ENCODE measurements at regions not wholly inside any gene's neighbourhood (a gene's known extent, or its start where the extent isn't known, plus 50 kb on each side); places are given as distances from the start of the nearest gene placed in this dataset.

DNA sequence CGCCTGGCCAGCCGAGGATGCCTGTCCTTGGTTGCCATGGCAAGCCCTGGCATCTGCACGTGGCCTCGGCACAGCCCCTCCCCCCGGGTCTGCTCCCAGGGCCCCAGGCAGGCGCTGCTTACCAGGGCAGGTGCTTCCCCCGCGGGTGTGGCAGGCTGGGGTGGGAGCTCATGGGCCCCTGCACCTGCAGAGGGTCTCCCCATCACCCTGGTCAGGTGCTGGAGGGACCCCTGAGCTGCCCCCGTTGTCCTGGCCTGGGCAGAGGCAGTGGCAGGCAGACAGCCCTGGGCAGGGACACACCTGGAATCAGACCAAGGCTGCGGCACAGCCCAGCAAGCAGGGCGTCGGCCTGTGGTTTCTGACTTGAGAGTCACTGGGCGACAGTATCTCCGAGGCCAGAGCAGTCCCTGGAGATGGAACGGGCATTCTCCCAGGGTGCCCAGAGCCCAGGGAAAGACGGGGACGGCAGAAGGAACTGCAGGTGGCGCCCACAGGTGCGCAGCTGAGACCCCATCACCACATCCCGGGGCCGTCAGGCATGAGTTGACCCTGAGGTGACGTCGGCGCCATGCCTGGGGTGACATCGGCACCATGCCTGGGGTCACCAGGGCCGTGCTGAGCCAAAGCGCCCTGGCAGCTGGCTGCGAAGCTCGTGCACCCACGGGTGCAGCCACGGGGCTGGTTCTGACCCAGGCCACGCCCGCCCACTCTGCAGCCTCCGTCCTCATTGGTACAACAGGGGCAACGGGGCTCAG, 56.1 kb upstream of the FBRSL1 start:
- no peak for DNase-seq (ENCODE audit: low read depth)
- TF ChIP-seq, protein P1, sequence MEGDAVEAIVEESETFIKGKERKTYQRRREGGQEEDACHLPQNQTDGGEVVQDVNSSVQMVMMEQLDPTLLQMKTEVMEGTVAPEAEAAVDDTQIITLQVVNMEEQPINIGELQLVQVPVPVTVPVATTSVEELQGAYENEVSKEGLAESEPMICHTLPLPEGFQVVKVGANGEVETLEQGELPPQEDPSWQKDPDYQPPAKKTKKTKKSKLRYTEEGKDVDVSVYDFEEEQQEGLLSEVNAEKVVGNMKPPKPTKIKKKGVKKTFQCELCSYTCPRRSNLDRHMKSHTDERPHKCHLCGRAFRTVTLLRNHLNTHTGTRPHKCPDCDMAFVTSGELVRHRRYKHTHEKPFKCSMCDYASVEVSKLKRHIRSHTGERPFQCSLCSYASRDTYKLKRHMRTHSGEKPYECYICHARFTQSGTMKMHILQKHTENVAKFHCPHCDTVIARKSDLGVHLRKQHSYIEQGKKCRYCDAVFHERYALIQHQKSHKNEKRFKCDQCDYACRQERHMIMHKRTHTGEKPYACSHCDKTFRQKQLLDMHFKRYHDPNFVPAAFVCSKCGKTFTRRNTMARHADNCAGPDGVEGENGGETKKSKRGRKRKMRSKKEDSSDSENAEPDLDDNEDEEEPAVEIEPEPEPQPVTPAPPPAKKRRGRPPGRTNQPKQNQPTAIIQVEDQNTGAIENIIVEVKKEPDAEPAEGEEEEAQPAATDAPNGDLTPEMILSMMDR (IDR thresholded peaks at IDR 0.05; ENCODE audit: control insufficient read depth, extremely low read depth, insufficient read depth), result no peak
- H3K4me3 ChIP-seq (ENCODE audit: low read depth, low read length), result no peak overlapping the region

DNA sequence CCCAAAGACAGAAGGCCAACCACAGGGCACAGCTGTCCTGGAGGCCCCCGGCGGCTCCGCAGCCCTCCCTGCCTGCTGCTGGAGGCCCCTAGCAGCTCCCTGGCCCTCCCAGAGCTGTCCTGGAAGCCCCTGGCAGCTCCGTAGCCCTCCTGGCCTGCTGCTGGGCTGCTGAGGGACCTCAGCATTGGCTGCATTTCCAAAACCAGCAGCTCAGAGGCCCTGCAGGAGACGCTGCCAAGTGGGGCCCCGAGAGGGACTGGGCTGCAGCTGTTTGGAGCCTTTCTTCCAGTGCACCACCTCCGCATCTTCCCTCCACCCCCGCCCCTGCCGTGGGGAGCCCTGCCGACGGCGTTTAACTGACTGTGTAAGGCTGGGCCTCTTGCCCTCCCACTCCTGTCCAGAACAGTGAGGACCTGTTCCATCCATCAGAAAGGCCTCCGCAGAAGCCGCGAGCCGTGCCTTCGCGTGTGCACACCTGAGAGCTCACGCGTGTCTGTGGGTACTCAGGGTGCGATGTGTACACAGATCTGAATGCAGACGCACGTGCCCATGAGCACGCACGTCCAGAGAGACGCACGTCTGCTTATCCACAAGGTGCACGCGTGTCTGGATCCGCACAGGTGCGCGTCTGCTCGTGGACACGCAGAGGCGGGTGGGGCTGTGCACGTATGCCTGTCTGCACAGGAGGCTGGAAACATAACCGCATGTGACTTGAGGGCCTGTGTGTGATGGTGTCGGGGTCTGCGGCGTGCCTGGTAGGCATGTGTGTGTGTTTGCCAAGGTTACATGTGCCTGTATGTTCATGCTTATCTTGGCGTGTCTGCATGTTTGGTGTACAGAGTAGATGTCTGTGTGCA, 57.0 kb upstream of the FBRSL1 start:
- TF ChIP-seq, protein P1 (IDR thresholded peaks at IDR 0.05; ENCODE audit: control insufficient read depth, extremely low read depth, insufficient read depth), result no peak
- DNase-seq (ENCODE audit: low read depth), result no peak
- H3K4me3 ChIP-seq (ENCODE audit: low read depth, low read length), result no peak overlapping the region

DNA sequence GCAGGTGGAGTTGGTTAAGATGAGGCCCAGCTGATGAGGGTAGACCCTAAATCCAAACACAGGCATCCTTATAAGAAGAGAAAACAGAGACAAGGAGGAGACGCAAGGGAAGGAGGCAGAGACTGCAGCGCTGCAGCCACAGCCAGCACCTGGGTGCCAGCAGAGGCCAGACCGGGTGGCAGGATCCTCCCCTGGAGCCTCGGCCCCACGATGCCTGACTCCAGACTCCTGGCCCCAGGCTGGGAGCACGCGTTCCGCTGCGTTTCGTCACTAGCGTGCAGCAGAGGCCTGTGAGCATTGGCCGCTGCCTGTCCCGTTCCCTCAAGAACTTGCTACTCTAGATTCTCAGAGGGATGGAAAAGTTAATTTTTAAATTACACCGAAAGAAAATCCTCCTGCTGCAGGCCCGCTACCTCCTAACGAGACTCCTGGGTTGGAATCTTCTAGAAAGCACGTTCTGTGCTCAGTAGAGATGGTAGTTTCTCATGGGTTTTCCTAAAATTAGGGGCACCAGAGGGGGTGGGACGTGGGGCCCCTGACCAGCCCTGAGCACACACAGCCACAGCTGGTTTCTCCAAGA, 57.7 kb upstream of the FBRSL1 start:
- TF ChIP-seq, protein P1 (IDR thresholded peaks at IDR 0.05; ENCODE audit: control insufficient read depth, extremely low read depth, insufficient read depth), result no peak
- H3K4me3 ChIP-seq (ENCODE audit: low read depth, low read length), result no peak overlapping the region

DNA sequence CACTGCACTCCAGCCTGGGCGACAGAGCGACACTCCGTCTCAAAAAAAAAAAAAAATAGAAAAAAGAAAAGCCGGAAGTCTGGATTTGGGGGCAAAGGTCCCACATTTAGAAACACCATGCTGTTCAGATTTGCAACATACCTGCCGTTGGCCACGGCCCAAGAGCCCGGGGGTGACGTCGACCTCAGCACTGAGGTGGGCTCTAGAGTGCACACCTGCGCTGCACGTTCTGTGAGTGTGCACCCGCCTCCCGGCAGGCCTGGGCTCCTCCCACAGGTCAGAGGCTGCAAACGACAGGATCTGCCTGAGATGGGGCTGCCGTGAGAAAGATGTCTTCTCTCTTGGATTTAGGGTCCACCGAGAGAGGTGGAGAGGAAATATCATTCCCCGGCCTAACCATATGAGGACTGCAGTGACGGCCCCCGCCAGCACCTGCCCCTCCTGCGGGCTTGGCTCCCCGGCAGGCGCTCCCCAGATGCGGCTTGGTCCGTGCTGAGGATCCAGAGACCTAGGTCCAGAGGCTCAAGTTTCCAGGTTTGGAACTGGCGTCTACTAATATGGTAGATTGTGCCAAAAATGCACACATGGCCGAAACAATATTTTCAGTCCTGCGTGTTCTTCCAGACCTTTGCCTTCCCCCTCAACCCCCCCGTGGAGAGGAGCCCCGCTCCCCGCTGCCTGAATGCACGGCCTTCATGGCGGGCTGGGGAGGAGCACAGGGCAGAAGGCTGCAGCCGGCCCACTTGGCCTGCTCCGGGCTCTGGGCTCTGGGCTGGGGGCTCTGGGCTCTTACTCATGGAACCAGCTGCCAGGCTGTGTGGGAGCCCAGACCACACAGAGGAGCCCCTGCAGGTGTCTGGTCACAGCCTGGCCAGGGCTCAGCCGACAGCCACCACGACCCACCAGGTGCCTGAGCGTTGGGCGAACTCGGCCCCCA, 58.8 kb upstream of the FBRSL1 start:
- DNase-seq (ENCODE audit: low read depth), result no peak
- no peak overlapping the region for H3K4me3 ChIP-seq (ENCODE audit: low read depth, low read length)
- TF ChIP-seq, protein P1 (IDR thresholded peaks at IDR 0.05; ENCODE audit: control insufficient read depth, extremely low read depth, insufficient read depth), result no peak

More for the DNA sequence above, 57.7 kb upstream of the FBRSL1 start:
- no peak for DNase-seq (ENCODE audit: low read depth)

DNA sequence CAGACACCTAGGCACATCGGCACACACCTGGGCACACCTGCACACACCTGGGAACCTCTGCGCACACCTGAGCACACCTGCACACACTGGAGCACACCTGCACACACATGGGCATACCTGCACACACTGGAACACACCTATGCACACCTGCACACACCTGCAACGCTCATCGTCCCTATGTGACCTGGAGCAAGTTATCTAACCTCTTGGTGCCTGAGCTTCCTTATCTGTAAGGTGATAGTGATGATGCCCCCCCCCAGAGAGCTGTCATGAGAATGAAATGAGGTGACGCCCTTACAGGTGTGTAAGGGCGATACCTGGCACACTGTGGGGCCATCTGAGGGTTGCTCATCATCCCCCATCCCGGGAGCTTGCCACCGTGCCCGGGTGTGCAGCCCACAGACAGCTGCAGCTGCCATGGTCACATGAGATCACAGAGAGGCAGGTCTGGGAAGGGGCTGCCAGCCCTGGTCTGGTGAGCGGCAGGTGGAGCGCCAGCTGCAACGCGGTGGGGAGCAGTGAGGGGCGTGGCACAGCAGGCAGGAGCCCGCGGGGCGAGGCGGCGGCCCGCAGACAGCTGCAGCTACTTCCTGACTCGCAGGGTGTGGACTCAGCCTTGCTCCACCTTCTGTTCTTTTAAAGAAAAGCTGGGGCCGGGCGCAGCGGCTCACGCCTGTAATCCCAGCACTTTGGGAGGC, 59.9 kb upstream of the FBRSL1 start:
- TF ChIP-seq, protein P1 (IDR thresholded peaks at IDR 0.05; ENCODE audit: control insufficient read depth, extremely low read depth, insufficient read depth), result no peak
- no peak overlapping the region for H3K4me3 ChIP-seq (ENCODE audit: low read depth, low read length)
- DNase-seq (ENCODE audit: low read depth), result no peak

DNA sequence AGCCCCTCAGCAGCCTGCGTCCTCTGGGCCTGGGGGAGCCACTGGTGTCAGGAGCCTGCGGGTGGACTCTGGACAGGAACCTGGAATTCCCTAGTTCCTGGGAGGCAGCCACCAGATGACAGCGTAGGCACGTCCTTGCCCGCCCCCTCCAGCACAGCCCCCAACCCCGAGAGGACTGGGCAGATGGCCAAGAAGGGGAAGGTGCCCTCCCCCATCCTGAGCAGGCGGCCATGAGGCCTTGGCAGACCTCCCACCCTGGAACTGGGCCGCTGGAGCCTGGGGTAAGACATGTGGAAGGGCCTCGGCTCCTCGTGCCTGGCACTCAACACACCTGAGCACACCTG, 60.4 kb upstream of the FBRSL1 start:
- H3K4me3 ChIP-seq (ENCODE audit: low read depth, low read length), result no peak overlapping the region
- TF ChIP-seq, protein P1 (IDR thresholded peaks at IDR 0.05; ENCODE audit: control insufficient read depth, extremely low read depth, insufficient read depth), result no peak

More for the DNA sequence above, 60.4 kb upstream of the FBRSL1 start:
- DNase-seq (ENCODE audit: low read depth), result no peak
